GM23248 (cell line): ENCODE measurements at regions not wholly inside any gene's neighbourhood (a gene's known extent, or its start where the extent isn't known, plus 50 kb on each side); places are given as distances from the start of the nearest gene placed in this dataset.

Experiments used
- EZH2 ChIP-seq: fragments of 200-600 bp; sonication (generic); IDR thresholded peaks from 2 replicates; pipeline ENCODE4 v1.6.1; 2018; ENCODE audit warnings: antibody characterized with exemption, mild to moderate bottlenecking; ENCODE audit not compliant: insufficient read depth, poor library complexity, severe bottlenecking
- EZH2phosphoT487 ChIP-seq: fragments of 200-600 bp; sonication (generic); IDR thresholded peaks from 2 replicates; pipeline ENCODE4 v1.6.1; 2018; ENCODE audit warnings: antibody characterized with exemption, moderate library complexity, mild to moderate bottlenecking, low read depth; ENCODE audit not compliant: insufficient read depth

GRCh38 chr16:75860326-75861053, 134.2 kb upstream of the CPHXL start:
- TF ChIP-seq EZH2phosphoT487: no peak
- no peak for TF ChIP-seq EZH2
